GM12891 (cell line): ENCODE measurements at regions not wholly inside any gene's neighbourhood (a gene's known extent, or its start where the extent isn't known, plus 50 kb on each side); places are given as distances from the start of the nearest gene placed in this dataset.

ENCODE experiments used
- PAX5 ChIP-seq: IDR thresholded peaks from 2 replicates; pipeline ENCODE4 v1.6.1; 2011; ENCODE audit warnings: low read length, moderate library complexity, mild to moderate bottlenecking; ENCODE audit not compliant: insufficient read depth, severe bottlenecking
- POLR2A ChIP-seq: IDR thresholded peaks from 2 replicates; pipeline ENCODE4 v1.6.1; 2011; ENCODE audit warnings: low read depth, low read length, control low read depth
- POLR2AphosphoS5 ChIP-seq: IDR thresholded peaks from 2 replicates; pipeline ENCODE4 v1.6.1; 2011; ENCODE audit warnings: low read depth, low read length, control low read depth
- POU2F2 ChIP-seq: IDR thresholded peaks from 2 replicates; pipeline ENCODE4 v1.6.1; 2011; ENCODE audit warnings: low read depth, mild to moderate bottlenecking, control low read depth, low read length, moderate library complexity
- TAF1 ChIP-seq: IDR thresholded peaks from 2 replicates; pipeline ENCODE4 v1.6.1; 2011; ENCODE audit warnings: low read depth, low read length, control low read depth

- TF ChIP-seq POLR2AphosphoS5 = no peak
- no peak for TF ChIP-seq POLR2A
- TF ChIP-seq TAF1 = no peak
- TF ChIP-seq POU2F2 = no peak
- TF ChIP-seq PAX5 = no peak
These were observed 279.9 kb downstream of the FOXO1 start for GRCh38 chr13:40386586-40386985.
